ENCODE measurements at regions not wholly inside any gene's neighbourhood (a gene's known extent, or its start where the extent isn't known, plus 50 kb on each side); places are given as distances from the start of the nearest gene placed in this dataset.

- TF ChIP-seq SIN3A (IDR thresholded peaks at IDR 0.05; ENCODE audit: low read depth) (no peak), JUND (IDR thresholded peaks at IDR 0.05) (no peak), CTCF (IDR thresholded peaks at IDR 0.05 in 2 of 3, conservative IDR thresholded peaks at IDR 0.05 in 1 of 3; ENCODE audit: borderline replicate concordance in 1 of 3, insufficient read depth in 1 of 3, low read depth in 2 of 3, low read length in 2 of 3) (no peak), POLR2A (IDR thresholded peaks at IDR 0.05; ENCODE audit: borderline replicate concordance, extremely low read depth, insufficient read depth, insufficient read length) (no peak), EZH2 (IDR thresholded peaks at IDR 0.05) (no peak), CEBPB (IDR thresholded peaks at IDR 0.05; ENCODE audit: low read depth) (no peak), REST (IDR thresholded peaks at IDR 0.05; ENCODE audit: low read depth) (no peak), ELF1 (IDR thresholded peaks at IDR 0.05; ENCODE audit: borderline replicate concordance, low read depth) (no peak)
Observed at GRCh38 chr14:56488306-56488705, 91.3 kb upstream of the TMEM260 start.

Data from HCT116 (cell line).